ENCODE measurements at regions not wholly inside any gene's neighbourhood (a gene's known extent, or its start where the extent isn't known, plus 50 kb on each side); places are given as distances from the start of the nearest gene placed in this dataset.

DNA sequence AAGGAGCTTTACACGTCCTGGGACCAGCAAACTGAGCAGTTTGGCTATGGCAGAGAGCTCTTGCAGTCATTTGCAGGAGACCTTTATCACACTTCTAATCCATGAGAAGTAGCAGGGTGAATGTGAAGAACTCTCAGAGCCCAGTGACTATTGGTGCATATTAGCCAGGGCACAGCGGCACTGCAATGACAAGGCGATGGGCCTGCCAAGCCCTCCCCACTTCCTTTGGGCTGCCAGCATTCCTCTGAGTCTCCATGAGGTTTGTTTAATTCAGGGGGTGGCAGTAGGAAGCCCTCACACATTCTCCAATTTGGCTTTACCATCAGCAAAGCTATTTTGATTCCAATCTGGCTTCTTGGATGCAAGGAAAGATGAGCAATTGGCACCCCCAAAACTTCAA lies 79.2 kb upstream of the TSPAN7 start:
- no peak for TF ChIP-seq JUNB (IDR thresholded peaks at IDR 0.05; ENCODE audit: unreplicated experiment)
- TF ChIP-seq, protein P1, sequence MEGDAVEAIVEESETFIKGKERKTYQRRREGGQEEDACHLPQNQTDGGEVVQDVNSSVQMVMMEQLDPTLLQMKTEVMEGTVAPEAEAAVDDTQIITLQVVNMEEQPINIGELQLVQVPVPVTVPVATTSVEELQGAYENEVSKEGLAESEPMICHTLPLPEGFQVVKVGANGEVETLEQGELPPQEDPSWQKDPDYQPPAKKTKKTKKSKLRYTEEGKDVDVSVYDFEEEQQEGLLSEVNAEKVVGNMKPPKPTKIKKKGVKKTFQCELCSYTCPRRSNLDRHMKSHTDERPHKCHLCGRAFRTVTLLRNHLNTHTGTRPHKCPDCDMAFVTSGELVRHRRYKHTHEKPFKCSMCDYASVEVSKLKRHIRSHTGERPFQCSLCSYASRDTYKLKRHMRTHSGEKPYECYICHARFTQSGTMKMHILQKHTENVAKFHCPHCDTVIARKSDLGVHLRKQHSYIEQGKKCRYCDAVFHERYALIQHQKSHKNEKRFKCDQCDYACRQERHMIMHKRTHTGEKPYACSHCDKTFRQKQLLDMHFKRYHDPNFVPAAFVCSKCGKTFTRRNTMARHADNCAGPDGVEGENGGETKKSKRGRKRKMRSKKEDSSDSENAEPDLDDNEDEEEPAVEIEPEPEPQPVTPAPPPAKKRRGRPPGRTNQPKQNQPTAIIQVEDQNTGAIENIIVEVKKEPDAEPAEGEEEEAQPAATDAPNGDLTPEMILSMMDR (conservative IDR thresholded peaks at IDR 0.05; ENCODE audit: low read depth in 2 of 2), result no peak
- TF ChIP-seq EZH2phosphoT487 (IDR thresholded peaks at IDR 0.05; ENCODE audit: unreplicated experiment), result no peak
- TF ChIP-seq, protein P2, sequence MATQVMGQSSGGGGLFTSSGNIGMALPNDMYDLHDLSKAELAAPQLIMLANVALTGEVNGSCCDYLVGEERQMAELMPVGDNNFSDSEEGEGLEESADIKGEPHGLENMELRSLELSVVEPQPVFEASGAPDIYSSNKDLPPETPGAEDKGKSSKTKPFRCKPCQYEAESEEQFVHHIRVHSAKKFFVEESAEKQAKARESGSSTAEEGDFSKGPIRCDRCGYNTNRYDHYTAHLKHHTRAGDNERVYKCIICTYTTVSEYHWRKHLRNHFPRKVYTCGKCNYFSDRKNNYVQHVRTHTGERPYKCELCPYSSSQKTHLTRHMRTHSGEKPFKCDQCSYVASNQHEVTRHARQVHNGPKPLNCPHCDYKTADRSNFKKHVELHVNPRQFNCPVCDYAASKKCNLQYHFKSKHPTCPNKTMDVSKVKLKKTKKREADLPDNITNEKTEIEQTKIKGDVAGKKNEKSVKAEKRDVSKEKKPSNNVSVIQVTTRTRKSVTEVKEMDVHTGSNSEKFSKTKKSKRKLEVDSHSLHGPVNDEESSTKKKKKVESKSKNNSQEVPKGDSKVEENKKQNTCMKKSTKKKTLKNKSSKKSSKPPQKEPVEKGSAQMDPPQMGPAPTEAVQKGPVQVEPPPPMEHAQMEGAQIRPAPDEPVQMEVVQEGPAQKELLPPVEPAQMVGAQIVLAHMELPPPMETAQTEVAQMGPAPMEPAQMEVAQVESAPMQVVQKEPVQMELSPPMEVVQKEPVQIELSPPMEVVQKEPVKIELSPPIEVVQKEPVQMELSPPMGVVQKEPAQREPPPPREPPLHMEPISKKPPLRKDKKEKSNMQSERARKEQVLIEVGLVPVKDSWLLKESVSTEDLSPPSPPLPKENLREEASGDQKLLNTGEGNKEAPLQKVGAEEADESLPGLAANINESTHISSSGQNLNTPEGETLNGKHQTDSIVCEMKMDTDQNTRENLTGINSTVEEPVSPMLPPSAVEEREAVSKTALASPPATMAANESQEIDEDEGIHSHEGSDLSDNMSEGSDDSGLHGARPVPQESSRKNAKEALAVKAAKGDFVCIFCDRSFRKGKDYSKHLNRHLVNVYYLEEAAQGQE (IDR thresholded peaks at IDR 0.05; ENCODE audit: unreplicated experiment), result no peak
- no peak for TF ChIP-seq POLR2AphosphoS5 (IDR thresholded peaks at IDR 0.05; ENCODE audit: low read depth)

Data from GM23338 (cell line).